Activated naive CD4-positive, alpha-beta T cell treated with anti-CD3 and anti-CD28 coated beads, Interleukin-2, amount 10 ng/mL, durations not matched to agents 7 days and 5 days (primary cell): ENCODE measurements at regions not wholly inside any gene's neighbourhood (a gene's known extent, or its start where the extent isn't known, plus 50 kb on each side); places are given as distances from the start of the nearest gene placed in this dataset.
"Not testable (repeated sequence)": the region's sequence is repeated elsewhere in the genome, so short reads cannot be mapped to it uniquely, and the experiment has no call there.

Source experiments
- CTCF ChIA-PET: fragments of 350-600 bp; sonication (Branson Sonifier 250); formaldehyde crosslinking; loops from one replicate; lab custom pipeline; 2021; ENCODE audit warnings: antibody characterized with exemption; lab: Charles Lee
- DNase-seq: peaks from one replicate; pipeline ENCODE4 v3.0.0-alpha.2; 2020
- H3K27ac Mint-ChIP-seq: one replicate; pipeline ENCODE4 v1.8.0; 2021; ENCODE audit warnings: mild to moderate bottlenecking, moderate library complexity, mixed read lengths
- H3K27me3 Mint-ChIP-seq: one replicate; pipeline ENCODE4 v1.8.0; 2021; ENCODE audit warnings: mild to moderate bottlenecking, mixed read lengths
- H3K36me3 Mint-ChIP-seq: one replicate; pipeline ENCODE4 v1.8.0; 2021; ENCODE audit warnings: mixed read lengths
- H3K4me1 Mint-ChIP-seq: one replicate; pipeline ENCODE4 v1.8.0; 2021; ENCODE audit warnings: mixed read lengths
- H3K4me3 Mint-ChIP-seq: one replicate; pipeline ENCODE4 v1.8.0; 2021; ENCODE audit warnings: mild to moderate bottlenecking, moderate library complexity, mixed read lengths
- H3K9me3 Mint-ChIP-seq: one replicate; pipeline ENCODE4 v1.8.0; 2021; ENCODE audit warnings: mixed read lengths

GRCh38 chr11:64428693-64429092 lies 69.7 kb downstream of the RPS6KA4 start:
- Mint-ChIP-seq H3K4me3 (no peak overlapping the region), H3K9me3 (no peaks in the 10 kb centered on the region), H3K36me3 (no peaks in the 10 kb centered on the region), H3K27ac (no peak overlapping the region), H3K4me1 (no peaks in the 10 kb centered on the region), H3K27me3 (peaks cover 17% of the 10 kb centered on the region)
- DNase-seq = no peak
- CTCF ChIA-PET = no interaction called here

GRCh38 chr11:64429970-64430369 lies 71.0 kb downstream of the RPS6KA4 start:
- Mint-ChIP-seq H3K27me3 (peaks cover 18% of the 10 kb centered on the region), H3K27ac (no peak overlapping the region), H3K36me3 (no peaks in the 10 kb centered on the region), H3K4me1 (no peaks in the 10 kb centered on the region), H3K4me3 (no peak overlapping the region), H3K9me3 (no peaks in the 10 kb centered on the region)
- CTCF ChIA-PET = no interaction called here
- DNase-seq = no peak

GRCh38 chr11:64430645-64431044 lies 71.7 kb downstream of the RPS6KA4 start:
- Mint-ChIP-seq H3K4me1 (no peaks in the 10 kb centered on the region), H3K36me3 (no peaks in the 10 kb centered on the region), H3K27ac (no peak overlapping the region), H3K4me3 (no peak overlapping the region), H3K9me3 (no peaks in the 10 kb centered on the region), H3K27me3 (peaks cover 24% of the 10 kb centered on the region)
- CTCF ChIA-PET = no interaction called here
- no peak for DNase-seq

GRCh38 chr11:64436000-64436399 lies 77.0 kb downstream of the RPS6KA4 start:
- no peaks in the 10 kb centered on the region for H3K4me1 Mint-ChIP-seq
- no peak overlapping the region for H3K27ac Mint-ChIP-seq
- no peak overlapping the region for H3K4me3 Mint-ChIP-seq
- CTCF ChIA-PET = interaction anchor here (4.6 kb wide), 1 partner anchor 13 kb away, joined by 18 read pairs; no protein-coding TSS in a partner anchor
- H3K27me3 Mint-ChIP-seq = peaks cover 56% of the 10 kb centered on the region
- DNase-seq = no peak
- H3K36me3 Mint-ChIP-seq = no peaks in the 10 kb centered on the region
- no peaks in the 10 kb centered on the region for H3K9me3 Mint-ChIP-seq

- Mint-ChIP-seq H3K36me3 (no peaks in the 10 kb centered on the region), H3K9me3 (no peaks in the 10 kb centered on the region), H3K27ac (no peak overlapping the region), H3K4me3 (no peak overlapping the region), H3K27me3 (peaks cover 53% of the 10 kb centered on the region), H3K4me1 (no peaks in the 10 kb centered on the region)
- no peak for DNase-seq
- CTCF ChIA-PET = interaction anchor here (4.6 kb wide), 1 partner anchor 11 kb away, joined by 18 read pairs; no protein-coding TSS in a partner anchor
These were observed 78.5 kb downstream of the RPS6KA4 start for GRCh38 chr11:64437426-64437825.

- H3K4me1 Mint-ChIP-seq = no peaks in the 10 kb centered on the region
- peaks cover 59% of the 10 kb centered on the region for H3K27me3 Mint-ChIP-seq
- no peak overlapping the region for H3K27ac Mint-ChIP-seq
- no peaks in the 10 kb centered on the region for H3K36me3 Mint-ChIP-seq
- DNase-seq = no peak
- no peaks in the 10 kb centered on the region for H3K9me3 Mint-ChIP-seq
- CTCF ChIA-PET = interaction anchor here (4.6 kb wide), 1 partner anchor 10 kb away, joined by 18 read pairs; no protein-coding TSS in a partner anchor
- H3K4me3 Mint-ChIP-seq = no peak overlapping the region
These were observed 80.2 kb downstream of the RPS6KA4 start for GRCh38 chr11:64438986-64439771.

- DNase-seq, H3K27ac Mint-ChIP-seq, H3K36me3 Mint-ChIP-seq, H3K9me3 Mint-ChIP-seq, H3K4me1 Mint-ChIP-seq, H3K4me3 Mint-ChIP-seq: not testable (repeated sequence)
- CTCF ChIA-PET = interaction anchor here (4.6 kb wide), 1 partner anchor 9 kb away, joined by 18 read pairs; no protein-coding TSS in a partner anchor
- H3K27me3 Mint-ChIP-seq = peaks cover 66% of the 10 kb centered on the region
These were observed 81.0 kb downstream of the RPS6KA4 start for GRCh38 chr11:64439772-64440491.

GRCh38 chr11:64441127-64441526 lies 82.2 kb downstream of the RPS6KA4 start:
- H3K27me3 Mint-ChIP-seq = peaks cover 62% of the 10 kb centered on the region
- H3K4me1 Mint-ChIP-seq = no peaks in the 10 kb centered on the region
- no peaks in the 10 kb centered on the region for H3K36me3 Mint-ChIP-seq
- no peaks in the 10 kb centered on the region for H3K9me3 Mint-ChIP-seq
- DNase-seq = no peak
- no peak overlapping the region for H3K27ac Mint-ChIP-seq
- CTCF ChIA-PET = no interaction called here
- no peak overlapping the region for H3K4me3 Mint-ChIP-seq

- no peak overlapping the region for H3K4me3 Mint-ChIP-seq
- CTCF ChIA-PET = no interaction called here
- H3K27ac Mint-ChIP-seq = no peak overlapping the region
- no peaks in the 10 kb centered on the region for H3K9me3 Mint-ChIP-seq
- H3K36me3 Mint-ChIP-seq = no peaks in the 10 kb centered on the region
- H3K4me1 Mint-ChIP-seq = peaks cover 3% of the 10 kb centered on the region
- H3K27me3 Mint-ChIP-seq = peaks cover 58% of the 10 kb centered on the region
- DNase-seq = no peak
These were observed 84.0 kb downstream of the RPS6KA4 start for GRCh38 chr11:64443001-64443400.

GRCh38 chr11:64444838-64445441 lies 86.0 kb downstream of the RPS6KA4 start:
- no peak for DNase-seq
- H3K27ac Mint-ChIP-seq = no peak overlapping the region
- peaks cover 19% of the 10 kb centered on the region for H3K4me1 Mint-ChIP-seq
- peaks cover 62% of the 10 kb centered on the region for H3K27me3 Mint-ChIP-seq
- H3K4me3 Mint-ChIP-seq = no peak overlapping the region
- H3K9me3 Mint-ChIP-seq = no peaks in the 10 kb centered on the region
- CTCF ChIA-PET = interaction anchor here (0.8 kb wide), 1 partner anchor 208 kb away, joined by 3 read pairs; no protein-coding TSS in a partner anchor
- H3K36me3 Mint-ChIP-seq = no peaks in the 10 kb centered on the region

- no peak overlapping the region for H3K4me3 Mint-ChIP-seq
- H3K36me3 Mint-ChIP-seq = no peaks in the 10 kb centered on the region
- peaks cover 19% of the 10 kb centered on the region for H3K4me1 Mint-ChIP-seq
- peaks cover 63% of the 10 kb centered on the region for H3K27me3 Mint-ChIP-seq
- CTCF ChIA-PET = interaction anchor here (0.6 to 0.8 kb wide), 2 partner anchors 187 to 207 kb away, joined by 3 read pairs; no protein-coding TSS in a partner anchor
- no peak for DNase-seq
- H3K9me3 Mint-ChIP-seq = no peaks in the 10 kb centered on the region
- H3K27ac Mint-ChIP-seq = no peak overlapping the region
These were observed 86.7 kb downstream of the RPS6KA4 start for GRCh38 chr11:64445651-64446050.

- no peaks in the 10 kb centered on the region for H3K36me3 Mint-ChIP-seq
- DNase-seq = no peak
- H3K27me3 Mint-ChIP-seq = peaks cover 78% of the 10 kb centered on the region
- CTCF ChIA-PET = interaction anchor here (0.7 to 3.4 kb wide), 9 partner anchors 10 to 227 kb away, joined by 3 to 39 read pairs (median 6); no protein-coding TSS in a partner anchor
- H3K9me3 Mint-ChIP-seq = no peaks in the 10 kb centered on the region
- no peak overlapping the region for H3K27ac Mint-ChIP-seq
- peaks cover 19% of the 10 kb centered on the region for H3K4me1 Mint-ChIP-seq
- no peak overlapping the region for H3K4me3 Mint-ChIP-seq
These were observed 89.1 kb downstream of the RPS6KA4 start for GRCh38 chr11:64447831-64448598.

GRCh38 chr11:64448599-64449380 lies 89.8 kb downstream of the RPS6KA4 start:
- Mint-ChIP-seq H3K4me3 (peak overlapping the region; percentile 62), H3K27me3 (peaks cover 78% of the 10 kb centered on the region), H3K27ac (no peak overlapping the region), H3K36me3 (no peaks in the 10 kb centered on the region), H3K9me3 (no peaks in the 10 kb centered on the region), H3K4me1 (peaks cover 19% of the 10 kb centered on the region)
- CTCF ChIA-PET = interaction anchor here (0.6 to 3.4 kb wide), 26 partner anchors 9 to 1711 kb away, joined by 3 to 39 read pairs (median 4); no protein-coding TSS in a partner anchor
- DNase-seq = peak; percentile 81
